GM21423 (cell line): ENCODE measurements at regions not wholly inside any gene's neighbourhood (a gene's known extent, or its start where the extent isn't known, plus 50 kb on each side); places are given as distances from the start of the nearest gene placed in this dataset.
"Not testable (repeated sequence)": the region's sequence is repeated elsewhere in the genome, so short reads cannot be mapped to it uniquely, and the experiment has no call there.

Experiments used
- ATAC-seq: cut with Tn5 transposase; IDR thresholded peaks from one replicate; pipeline ENCODE4 v1.9.1; 2021; ENCODE audit warnings: mild to moderate bottlenecking, moderate library complexity; ENCODE audit not compliant: unreplicated experiment

DNA sequence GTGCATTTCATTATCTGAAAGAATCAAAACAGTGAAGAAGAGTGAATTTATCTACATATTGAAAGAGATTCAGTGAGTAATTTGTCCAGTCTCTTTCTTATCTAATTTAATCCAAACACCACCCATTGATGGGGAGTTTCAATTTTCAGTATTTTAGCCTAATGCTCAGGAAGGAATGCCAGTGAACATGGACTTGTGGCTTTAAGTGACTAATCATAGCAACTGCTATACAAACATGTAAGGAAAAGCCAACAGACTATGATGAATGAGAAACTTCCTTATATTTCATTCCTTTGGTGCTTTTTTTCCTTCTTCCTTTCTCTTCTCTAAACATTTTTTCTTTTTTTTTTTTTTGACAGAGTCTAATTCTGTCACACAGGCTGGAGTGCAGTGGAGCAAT is 885.8 kb downstream of the KCNJ2 start:
- no peak for ATAC-seq

DNA sequence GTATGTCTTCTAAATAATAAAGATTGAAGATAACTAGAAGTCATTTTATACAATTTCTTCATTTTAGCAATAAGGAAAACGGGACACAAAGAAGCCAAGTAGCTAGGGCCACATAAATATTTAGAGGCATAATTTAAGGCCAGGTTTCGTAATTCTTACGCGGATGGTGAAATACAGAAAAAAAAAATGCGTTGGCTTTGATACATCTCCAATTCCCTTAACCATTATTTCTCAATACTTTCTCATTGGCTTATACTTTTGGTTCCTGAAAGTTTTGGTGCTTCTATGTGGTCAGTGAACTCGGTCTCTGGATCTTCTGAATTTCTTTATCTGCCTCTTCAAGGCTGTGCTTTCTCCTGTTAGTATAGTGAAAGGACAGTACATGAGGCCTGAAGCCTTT is 888.1 kb downstream of the KCNJ2 start:
- no peak for ATAC-seq

DNA sequence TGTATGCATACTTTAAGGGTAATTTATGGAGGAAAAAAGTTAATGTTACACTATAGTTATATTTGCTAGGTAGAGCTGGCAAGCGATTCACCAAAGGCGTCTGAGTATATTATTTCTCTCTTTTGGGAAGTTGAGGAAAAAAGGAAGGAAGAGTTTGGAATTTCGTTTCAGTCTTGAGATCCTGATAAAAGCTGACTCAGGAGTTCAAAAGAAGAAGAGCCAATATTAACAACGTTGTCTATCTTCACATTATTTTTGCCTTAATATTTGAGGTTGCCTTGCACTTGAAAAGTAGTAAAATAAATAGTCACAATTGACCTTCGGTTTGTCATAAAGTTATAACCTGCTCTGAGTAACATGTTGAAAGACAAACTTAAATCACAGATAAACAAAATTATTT is 888.6 kb downstream of the KCNJ2 start:
- ATAC-seq: no peak

DNA sequence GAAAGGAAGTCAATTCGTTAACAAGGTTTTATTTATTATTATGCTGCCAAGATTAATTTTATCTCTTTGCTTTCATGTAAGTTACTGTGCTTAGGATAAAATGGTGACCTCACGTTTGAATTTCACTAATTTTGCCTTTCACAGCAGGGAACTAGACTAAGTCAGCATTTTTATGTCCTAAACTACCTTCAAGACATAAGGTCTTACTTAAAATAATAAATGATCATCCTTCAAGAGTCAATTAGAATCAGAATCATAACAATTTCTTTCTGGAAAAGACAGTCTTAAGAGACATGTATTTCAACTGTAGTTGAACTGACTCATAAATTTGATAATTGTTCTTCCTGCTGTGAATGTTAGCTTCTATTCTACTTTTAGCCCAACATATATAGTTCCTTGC is 893.8 kb downstream of the KCNJ2 start:
- ATAC-seq: no peak

DNA sequence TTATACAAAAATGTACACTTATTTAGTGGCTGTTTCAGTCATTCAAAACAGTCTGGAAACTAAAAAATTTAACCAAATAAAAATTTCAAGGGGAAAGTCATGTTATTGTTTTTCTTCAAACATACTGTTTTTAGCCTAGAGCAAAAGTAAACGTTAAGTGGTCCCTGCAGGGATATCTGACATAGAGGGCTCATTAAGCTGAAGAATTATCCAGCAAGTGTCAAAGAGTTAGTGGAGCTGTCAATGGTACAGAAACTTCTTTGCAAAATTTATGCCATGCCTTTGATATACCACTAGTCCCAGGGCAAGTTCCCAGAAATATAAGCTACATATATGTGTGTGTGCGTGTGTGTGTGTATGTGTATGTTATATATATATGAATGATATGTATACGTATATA is 894.2 kb downstream of the KCNJ2 start:
- no peak for ATAC-seq

DNA sequence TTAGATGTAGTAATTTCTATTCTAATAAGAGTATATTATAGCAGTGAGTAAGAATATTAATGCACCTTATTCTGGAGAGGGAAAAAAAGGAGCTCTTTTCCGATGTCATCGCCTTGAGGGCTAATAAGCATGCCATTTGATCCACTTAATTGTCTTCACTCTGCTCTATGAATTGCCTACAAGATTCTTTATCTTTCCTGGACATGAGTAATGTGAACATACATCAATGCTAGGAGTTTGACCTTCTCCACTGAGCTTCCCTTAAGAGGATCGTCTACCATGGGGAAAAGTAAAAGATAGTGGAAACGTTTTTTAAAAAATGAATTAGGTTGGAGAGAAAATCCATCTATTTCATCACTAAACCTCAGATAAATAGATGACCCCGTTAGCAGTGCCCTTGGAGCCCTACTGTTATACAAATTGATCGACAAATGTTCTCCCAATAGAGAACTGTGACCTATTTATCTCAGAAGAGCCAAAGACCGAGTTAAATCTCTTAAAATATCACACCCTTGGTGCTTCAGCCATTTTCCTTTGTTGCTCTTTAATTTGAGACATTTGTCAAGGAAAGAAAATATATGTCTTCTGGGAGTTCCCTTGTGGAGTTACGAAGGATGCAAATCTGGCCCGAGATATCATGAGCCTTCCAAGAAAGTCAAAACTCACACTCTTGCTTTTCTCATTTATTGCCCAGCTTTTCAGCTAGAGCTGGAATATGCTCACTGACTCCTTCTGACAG is 898.5 kb downstream of the KCNJ2 start:
- no peak for ATAC-seq

DNA sequence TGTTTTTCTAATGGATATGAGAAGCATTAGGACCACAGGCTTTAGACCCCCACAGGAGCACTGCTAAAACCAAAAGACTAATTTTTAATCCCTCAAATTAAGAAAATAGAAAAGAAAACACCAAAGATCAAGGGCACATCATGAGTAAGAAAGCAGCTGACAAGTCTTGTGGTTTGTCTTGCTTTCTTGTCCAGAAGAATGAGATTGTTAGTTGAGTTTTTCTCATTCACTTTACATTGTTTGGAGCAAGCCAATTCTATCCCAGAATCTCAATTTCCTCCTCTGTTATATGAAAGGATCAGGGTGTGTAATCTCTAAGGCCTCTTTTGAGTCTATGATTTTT is 899.0 kb downstream of the KCNJ2 start:
- ATAC-seq: no peak

DNA sequence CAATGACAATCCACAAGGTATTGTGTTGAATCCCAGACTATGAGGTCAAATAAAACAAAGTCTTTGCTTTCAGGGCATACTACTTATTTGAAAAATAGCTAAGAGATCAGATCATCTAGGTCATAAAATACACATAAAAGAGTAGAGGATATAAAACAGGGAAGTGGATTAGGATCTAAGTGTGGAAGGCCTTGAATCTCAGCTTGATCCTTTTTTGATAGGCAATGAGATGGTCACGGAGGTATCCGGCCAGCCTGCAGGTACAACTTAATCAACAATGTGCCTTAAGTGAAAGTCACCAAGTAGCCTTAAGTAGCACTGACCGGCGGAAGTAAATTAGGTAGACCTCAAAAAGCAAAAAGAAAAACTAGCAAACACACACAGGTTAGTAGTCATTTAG is 901.7 kb downstream of the KCNJ2 start:
- ATAC-seq: no peak

DNA sequence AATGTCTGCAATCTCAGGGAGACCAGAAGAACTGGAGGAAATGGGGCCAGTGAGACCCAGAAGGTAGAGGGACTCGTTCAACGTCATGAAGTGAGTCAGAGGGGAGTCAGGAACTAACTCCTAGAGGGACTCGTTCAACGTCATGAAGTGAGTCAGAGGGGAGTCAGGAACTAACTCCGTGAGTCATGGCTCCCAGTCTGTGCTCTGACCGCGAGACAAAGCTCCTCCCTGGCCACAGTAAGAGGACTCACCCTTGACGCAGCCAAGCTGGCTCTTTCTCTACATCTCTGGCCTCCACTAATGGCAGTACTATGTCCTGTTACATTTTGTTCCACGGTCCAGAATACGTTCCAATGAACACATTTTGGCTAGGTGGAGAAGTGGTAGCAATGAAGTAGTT is 902.5 kb downstream of the KCNJ2 start:
- ATAC-seq: no peak

DNA sequence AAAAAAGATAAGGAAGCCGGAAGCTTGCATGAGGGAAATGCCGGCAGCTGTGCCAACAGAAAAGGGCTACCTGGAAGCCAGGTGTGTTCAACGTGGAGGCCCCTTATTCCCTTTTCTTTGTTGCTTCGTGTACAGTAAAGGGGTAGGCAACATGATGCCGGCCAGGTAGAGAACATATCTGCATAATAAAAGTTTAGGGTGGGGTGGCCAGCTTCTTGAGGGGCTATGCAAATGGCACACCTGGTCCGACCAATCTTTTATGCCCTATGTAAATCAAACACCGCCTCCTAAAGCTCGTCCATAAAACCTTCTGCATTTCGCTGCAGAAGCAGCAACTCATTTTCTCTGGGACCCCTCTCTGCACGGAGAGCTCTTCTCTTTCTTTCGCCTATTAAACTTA is 911.6 kb downstream of the KCNJ2 start:
- ATAC-seq: no peak

DNA sequence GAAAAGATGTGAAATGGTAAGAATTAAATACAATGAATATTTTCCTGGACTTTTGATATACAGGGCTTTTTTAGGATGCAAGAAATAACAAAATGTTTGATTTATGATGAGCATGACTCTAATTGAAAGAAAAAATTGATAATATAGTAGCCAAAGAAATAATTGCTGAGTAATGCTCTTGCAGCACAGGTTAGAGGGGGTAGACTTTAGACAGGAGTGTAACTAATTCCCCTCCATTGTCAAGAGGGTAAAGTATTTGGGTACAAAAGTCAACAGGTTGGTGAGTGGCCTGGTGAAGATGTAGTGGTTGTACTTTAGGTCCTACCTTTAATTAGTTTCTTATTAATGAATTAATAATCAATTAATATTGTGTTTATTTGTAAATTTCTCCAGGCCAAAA is 912.3 kb downstream of the KCNJ2 start:
- ATAC-seq: no peak

DNA sequence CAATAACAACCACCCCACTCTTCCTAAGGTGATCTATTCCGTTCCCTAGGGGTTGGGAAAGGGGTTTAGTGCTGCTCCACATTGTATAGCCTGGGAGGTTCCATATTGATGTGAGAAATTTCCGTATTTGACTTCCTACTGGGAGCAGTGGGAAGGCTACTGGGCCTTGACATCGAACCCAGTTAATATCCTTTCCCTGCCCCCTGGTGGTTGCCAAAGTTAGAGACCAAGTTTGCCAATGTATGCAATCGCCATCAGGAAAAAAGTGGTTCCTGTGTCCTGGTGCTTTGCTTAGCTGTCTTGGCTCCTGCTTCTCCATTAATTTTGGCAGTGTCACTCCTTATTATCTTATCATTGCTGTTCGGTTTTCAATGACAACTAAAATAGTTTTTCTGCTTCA is 914.9 kb downstream of the KCNJ2 start:
- no peak for ATAC-seq

DNA sequence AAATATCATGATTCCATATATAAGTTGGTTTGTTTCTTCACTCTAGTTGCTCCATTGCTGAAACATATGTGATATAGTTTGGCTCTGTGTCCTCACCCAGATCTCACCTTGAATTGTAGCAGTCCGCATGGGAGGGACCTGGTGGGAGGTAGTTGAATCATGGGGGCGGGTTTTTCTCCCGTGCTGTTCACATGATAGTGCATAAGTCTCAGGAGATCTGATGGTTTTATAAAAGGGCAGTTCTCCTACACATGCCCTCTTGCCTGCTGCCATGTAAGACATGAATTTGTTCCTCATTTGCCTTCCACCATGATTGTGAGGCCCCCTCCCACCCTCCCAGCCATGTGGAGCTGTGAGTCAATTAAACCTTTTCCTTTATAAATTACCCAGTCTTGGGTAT is 915.5 kb downstream of the KCNJ2 start:
- ATAC-seq: no peak

DNA sequence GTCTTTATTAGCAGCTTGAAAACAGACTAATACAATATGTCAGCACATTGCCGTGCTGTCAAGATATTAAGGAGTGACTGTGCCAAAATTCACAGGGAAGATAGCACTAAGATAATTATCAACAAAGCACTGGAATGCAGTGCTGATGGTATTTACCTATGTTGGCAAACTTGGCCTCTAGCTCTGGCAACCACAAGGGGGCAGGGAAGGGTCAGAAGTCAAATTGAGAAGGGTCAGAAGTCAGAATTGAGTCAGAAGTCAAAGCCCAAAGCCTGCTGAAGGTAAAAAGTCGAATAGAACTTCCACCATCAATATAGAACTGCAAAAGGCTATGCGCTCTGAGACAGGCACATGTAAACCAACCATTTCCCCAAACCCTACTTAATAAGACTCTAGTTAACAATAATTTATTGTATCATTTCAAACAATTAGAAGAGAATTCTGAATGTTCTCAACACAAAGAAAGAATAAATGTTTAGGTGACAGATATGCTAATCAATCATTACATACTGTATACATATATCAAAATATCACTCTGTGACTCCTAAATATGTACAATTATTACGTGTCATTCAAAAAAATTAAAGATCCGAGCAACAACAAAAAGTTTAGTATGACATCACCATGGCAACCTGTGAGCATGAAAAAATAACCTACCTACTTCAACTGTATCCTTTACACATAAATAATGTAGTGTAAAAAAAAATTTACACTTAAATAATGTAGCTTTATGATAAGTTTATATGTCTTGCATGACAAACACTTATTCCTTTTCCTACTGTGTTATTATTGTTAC is 916.1 kb downstream of the KCNJ2 start:
- ATAC-seq: no peak

DNA sequence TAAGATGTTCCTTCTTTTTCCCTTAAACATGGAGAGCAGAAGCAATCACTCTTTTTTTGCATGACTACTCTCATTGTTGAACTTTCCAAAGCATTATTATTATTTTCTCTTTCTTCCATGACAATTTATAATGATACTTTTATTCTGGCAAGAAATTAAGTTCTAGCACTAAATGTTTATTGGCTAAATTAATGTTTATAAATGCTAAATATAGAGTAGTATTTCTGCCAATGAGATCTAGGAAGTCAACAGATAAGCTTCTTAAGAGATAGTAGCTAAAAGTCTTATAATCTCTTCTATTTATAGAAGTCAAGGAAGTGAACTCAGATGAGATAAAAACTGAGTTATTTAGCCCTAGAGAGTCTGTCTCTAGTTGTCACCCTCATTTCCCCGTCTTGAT is 920.1 kb downstream of the KCNJ2 start:
- no peak for ATAC-seq

DNA sequence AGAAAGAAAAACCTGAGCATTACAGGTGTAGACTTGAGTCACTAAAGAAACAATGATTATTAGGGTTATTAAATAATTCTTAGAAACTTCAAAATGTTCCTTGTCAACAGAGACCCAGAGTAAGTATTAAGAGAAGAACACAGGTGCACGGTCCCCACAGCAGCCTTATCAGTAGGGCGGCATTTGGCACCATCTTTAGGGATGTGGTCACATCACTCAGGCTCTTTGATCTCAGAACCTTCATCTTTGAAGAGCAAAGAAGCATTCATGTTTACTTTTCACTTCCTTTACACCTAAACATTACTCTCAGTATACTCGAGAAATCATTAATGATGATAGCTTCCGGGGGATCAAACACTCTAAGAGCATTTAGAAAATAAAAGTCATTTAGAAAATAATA is 928.7 kb downstream of the KCNJ2 start:
- ATAC-seq: no peak

DNA sequence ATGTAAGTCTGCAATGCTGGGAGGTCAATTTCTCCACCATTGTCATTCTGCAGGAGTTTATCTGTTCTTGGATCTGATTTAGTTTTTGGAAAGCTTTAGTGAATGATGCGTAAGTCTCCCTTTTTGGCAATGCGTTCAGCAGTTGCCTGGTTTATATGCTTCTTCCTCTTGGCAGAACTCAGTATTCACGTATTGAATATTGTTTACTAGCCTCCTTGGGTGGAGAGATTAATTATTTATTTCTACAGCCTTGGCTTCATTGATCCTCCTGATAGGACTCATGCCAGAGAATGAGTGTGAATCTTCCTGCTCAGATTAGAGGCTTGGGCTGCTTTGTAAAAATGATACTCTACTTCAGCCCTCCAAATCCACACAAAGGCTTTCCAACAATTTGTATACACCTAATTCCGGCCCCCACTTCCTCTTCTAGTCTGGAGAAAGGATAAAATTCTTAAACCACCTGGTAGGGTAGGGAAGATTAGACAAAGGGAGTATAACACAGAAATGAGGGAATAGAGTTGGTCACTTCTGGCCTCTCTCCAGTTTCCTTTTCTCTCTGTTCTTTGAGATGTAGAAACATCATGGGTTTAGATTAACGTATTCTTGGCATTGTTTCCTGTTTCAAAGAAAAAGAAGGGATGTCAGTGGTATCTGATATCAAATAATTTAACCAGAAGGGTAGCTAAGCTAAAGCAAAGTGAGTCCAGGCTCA is 929.8 kb downstream of the KCNJ2 start:
- no peak for ATAC-seq

DNA sequence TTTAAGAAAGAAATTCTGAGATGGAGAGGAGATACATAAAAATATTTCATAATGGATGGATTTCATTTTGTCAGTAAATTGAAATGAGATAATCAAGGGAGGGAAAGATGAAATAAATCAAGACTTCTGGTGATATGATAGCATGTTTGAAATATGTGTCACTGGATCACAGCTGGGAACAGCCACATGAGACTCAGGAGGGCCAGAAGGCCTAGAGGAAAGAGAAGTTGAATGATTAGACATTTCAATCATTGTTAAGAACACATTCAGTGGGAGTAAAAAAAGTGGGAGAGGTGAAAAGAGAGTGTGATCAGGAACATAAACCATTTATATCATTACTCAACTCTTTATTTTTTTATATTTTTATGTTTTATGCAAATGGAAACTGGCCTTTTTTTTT is 933.4 kb downstream of the KCNJ2 start:
- no peak for ATAC-seq

DNA sequence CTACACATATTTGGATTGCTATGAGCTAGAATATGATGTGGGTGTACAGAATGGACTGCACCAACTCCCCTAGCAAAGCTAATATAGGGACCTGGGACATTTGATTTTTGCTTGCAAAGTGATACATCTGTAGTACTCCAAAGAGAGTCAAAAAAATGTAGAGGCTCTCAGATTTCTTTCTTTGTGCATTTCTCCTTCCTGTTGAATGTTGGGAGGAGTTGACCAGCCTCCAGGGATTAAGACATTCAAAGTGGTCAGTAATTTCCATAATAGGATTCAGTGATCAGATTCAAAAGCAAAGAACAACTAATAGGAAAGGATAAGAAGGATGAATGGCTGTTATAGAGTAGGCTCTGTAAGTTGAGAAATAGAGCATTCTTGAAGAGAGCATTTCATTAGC is 934.9 kb downstream of the KCNJ2 start:
- ATAC-seq: no peak

DNA sequence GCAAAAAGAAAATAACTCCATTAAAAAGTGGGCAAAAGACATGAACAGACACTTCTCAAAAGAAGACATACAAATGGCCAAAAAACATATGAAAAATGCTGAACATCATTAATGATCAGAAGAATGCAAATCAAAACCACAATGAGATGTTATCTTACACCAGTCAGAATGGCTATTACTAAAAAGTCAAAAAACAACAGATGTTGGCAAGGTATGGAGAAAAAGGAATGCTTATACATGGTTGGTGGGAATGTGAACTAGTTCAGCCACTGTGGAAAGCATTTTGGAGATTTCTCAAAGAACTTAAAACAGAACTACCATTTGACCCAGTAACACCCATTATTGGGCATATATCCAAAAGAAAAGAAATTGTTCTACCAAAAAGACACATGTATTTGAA is 936.7 kb downstream of the KCNJ2 start:
- ATAC-seq: not testable (repeated sequence)

DNA sequence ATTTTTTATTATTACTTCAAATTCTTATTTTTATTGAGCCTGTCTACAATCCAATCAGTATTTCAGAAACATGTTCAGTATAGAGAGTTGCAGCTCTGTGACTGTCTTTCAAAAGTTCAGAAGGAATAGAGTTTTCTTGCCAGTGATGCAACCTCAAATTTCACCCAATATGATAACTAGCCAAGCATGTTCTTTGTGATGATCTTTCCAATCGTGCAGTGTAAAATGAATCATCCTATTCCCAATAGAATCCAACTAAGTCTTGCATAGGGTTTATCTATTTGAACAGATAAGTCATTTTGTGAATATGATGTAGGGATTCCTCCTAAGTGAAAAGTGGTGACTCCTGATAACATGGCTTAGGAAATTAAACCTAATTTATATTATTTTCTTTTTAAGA is 937.8 kb downstream of the KCNJ2 start:
- no peak for ATAC-seq

DNA sequence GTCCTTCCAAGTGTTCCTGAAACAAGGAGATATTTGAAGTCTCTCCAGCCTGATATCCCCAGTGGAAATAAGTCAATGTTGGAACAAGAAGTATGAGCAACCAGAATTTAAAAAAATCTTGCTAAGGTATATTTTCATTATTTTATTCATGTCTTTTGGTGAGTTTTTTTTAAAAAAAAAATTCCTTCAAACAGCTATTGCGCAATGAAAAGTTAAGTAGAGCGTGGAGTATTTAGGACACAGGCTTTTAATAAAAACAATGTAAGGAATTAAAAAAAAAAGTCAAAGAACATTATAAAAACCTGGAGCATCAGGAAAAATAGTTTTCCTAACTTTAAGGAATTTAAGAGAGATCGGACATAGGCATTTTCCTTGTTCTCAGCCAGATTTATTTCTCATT is 940.4 kb downstream of the KCNJ2 start:
- no peak for ATAC-seq
